ENCODE measurements at regions not wholly inside any gene's neighbourhood (a gene's known extent, or its start where the extent isn't known, plus 50 kb on each side); places are given as distances from the start of the nearest gene placed in this dataset.

DNA sequence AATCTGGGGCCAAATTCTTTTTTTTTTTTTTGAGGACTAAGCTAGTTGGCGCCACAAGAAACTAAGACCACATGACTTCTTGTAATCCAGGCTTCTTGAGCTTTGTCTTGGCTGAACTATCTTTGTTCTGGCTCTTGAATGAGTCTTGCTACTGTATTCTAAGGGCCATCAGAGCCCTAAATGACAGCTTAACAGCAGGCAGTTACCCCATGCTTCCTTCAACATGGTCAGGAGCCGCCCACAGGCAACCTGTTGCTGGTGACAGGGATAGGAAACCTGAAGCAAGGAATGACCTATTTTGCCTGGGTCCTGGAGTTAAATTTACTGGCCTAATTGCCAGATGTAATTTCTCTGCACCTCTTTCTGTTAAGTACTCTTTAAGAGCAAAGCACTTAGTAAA is 188.2 kb upstream of the PLXNA2 start:
- no peak for TF ChIP-seq EZH2 (IDR thresholded peaks at IDR 0.05; ENCODE audit: insufficient read depth, low read length)
- TF ChIP-seq, protein P1, sequence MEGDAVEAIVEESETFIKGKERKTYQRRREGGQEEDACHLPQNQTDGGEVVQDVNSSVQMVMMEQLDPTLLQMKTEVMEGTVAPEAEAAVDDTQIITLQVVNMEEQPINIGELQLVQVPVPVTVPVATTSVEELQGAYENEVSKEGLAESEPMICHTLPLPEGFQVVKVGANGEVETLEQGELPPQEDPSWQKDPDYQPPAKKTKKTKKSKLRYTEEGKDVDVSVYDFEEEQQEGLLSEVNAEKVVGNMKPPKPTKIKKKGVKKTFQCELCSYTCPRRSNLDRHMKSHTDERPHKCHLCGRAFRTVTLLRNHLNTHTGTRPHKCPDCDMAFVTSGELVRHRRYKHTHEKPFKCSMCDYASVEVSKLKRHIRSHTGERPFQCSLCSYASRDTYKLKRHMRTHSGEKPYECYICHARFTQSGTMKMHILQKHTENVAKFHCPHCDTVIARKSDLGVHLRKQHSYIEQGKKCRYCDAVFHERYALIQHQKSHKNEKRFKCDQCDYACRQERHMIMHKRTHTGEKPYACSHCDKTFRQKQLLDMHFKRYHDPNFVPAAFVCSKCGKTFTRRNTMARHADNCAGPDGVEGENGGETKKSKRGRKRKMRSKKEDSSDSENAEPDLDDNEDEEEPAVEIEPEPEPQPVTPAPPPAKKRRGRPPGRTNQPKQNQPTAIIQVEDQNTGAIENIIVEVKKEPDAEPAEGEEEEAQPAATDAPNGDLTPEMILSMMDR (IDR thresholded peaks at IDR 0.05; ENCODE audit: insufficient read depth, low read depth, low read length), result no peak
